ENCODE measurements at regions not wholly inside any gene's neighbourhood (a gene's known extent, or its start where the extent isn't known, plus 50 kb on each side); places are given as distances from the start of the nearest gene placed in this dataset.

- DNase-seq = no peak
Observed at GRCh38 chr2:59956981-59957380, 596.5 kb downstream of the BCL11A start.

- no peak for DNase-seq
Observed at GRCh38 chr2:59947917-59948541, 605.4 kb downstream of the BCL11A start.

- no peak for DNase-seq
Observed at GRCh38 chr2:59947209-59947608, 606.2 kb downstream of the BCL11A start.

- no peak for DNase-seq
Observed at GRCh38 chr2:59939236-59939635, 614.2 kb downstream of the BCL11A start.

DNA sequence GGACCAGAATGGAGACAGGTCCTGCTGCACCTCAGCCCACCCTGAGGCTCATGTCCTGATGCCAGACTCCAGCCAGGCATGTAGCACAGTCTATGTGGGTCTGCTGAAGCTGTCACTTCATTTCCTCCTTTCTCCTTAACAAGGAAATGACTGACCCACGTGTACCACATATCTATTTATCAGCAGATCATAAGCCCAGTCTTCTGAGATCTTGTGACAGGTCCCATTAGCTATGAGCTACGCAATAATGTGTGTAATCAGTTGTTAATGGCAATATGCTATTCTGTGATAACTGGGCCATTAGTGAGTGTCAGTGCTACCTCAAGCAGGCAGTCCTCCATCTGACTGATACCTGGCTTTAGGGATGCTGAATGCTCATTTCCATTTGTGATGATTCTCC is 615.3 kb downstream of the BCL11A start:
- no peak for DNase-seq

GRCh38 chr2:59936048-59936447 is 617.4 kb downstream of the BCL11A start:
- DNase-seq = no peak

DNA sequence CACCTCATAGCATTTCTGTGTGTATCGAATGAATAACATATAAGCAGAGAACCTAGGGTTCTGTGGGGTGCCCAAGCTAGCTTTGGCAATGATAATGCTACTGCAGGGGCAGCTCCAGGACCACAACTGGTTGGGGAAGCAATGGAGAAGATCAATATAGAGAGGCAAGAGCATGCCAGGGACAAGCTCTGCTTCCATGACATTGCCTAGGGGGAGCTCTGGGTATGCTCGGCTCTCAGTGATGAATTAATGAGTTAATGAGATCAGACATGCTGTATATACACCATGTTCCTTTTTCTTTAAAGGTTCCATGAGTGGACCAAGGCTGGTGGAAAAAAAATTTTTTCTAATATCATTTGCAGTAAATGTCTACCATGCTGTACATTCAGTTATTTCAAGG is 618.4 kb downstream of the BCL11A start:
- DNase-seq = peak; percentile 7

GRCh38 chr2:59933948-59934347 is 619.5 kb downstream of the BCL11A start:
- DNase-seq = no peak

GRCh38 chr2:59932341-59932740 is 621.1 kb downstream of the BCL11A start:
- peak; percentile 5 for DNase-seq

- DNase-seq = no peak
Observed at GRCh38 chr2:59930430-59930829, 623.0 kb downstream of the BCL11A start.

- DNase-seq = no peak
Observed at GRCh38 chr2:59926731-59927130, 626.7 kb downstream of the BCL11A start.

GRCh38 chr2:59925321-59925720 is 628.1 kb downstream of the BCL11A start:
- no peak for DNase-seq

DNA sequence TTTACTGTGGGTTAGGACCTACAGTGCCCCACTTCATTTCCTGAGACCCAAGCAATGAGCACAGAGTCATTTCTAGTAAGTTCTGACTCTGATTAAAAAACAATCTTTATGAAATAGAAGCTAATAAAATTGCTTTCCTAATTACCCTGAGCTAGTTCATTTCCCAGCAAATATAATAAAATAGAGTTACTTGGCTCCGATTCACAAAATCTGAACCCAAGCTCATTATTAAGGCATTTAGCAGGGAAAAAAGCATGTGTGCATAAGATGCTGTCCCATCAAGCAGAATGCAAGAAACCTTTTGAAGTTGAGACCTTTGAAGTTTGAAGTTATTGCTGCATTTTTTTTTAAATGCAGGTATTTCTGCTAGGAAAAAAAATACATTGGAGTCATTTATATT is 629.1 kb downstream of the BCL11A start:
- no peak for DNase-seq

DNA sequence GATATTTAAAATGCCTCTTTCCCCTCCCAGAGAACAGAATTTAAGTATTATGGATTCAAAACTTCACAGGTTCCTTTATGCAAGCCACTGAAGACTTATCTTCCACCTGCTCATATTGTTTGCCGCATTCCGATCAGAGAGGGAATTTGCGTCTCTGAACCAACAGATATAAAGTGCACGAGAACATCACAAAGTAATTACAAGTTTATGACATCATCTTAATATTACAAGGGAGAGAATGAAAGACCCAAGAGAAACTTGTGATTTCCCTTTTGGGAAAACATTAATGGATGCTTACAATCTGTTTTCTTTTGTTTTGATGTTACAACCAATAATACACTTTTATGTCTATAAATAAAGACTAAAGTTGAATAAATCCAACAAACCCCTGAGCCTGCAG is 631.0 kb downstream of the BCL11A start:
- DNase-seq = no peak

DNA sequence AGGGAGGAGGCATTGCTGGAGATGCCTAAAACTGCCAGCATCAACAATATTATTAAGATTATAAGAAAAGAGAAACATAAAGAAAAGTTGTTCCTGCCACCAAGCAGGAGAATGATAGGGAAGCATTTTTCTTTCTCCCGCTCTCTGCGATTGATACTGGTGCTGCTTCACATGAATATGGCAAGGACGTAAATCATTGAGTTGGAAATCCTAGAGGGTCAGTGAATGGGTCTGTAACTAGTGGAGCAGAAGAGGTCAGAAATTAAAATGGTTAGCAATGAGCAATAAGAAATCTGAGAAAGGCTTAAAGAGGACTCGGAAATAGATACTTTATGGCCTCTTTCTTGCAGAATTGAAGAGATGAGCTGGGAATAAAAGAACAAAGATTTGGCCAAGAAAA is 631.7 kb downstream of the BCL11A start:
- DNase-seq = no peak

- DNase-seq = no peak
Observed at GRCh38 chr2:59920961-59921360, 632.5 kb downstream of the BCL11A start.

GRCh38 chr2:59920307-59920706 is 633.1 kb downstream of the BCL11A start:
- no peak for DNase-seq

DNA sequence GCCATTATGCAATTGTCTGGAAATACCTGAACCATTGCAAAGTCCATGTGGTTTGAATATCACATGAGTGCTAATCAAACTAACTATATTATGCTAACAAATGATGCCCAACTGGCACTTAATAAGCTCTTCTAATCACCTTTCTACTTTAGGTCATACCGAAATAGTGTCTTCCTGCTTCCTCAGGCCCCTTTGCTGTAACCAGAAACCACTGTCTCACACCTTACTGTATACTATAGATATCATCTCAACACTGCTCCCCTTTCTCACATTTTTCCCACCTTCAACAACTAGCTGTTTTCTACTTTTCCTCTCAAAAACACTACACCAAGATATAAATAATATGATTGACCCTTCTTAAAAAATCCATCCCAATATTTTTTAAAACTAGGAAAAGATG is 633.9 kb downstream of the BCL11A start:
- DNase-seq = no peak

- DNase-seq = no peak
Observed at GRCh38 chr2:59912042-59912441, 641.4 kb downstream of the BCL11A start.

DNA sequence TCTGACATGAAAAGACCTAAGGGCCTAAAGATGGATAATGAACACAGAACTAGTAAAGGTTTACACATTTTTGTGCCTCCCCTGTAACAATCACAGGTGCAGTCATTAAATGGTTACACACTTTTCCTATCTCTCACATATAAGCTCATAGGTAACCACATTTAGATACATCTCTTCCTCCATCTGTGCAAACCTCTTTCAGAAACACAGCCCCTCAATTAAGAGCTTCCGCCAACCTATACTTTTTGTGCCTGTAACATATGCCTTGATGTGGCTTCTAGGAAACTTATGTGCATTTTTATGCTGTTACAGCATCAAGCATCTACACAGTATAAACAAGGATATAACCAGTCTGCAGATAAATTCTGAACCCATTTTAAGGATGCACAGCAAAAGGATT is 643.3 kb downstream of the BCL11A start:
- DNase-seq = no peak

- no peak for DNase-seq
Observed at GRCh38 chr2:59909147-59909546, 644.3 kb downstream of the BCL11A start.

GRCh38 chr2:59905731-59906130 is 647.7 kb downstream of the BCL11A start:
- DNase-seq = no peak

GRCh38 chr2:59903994-59904544 is 649.4 kb downstream of the BCL11A start:
- DNase-seq = no peak

- DNase-seq = peak; percentile 26
Observed at GRCh38 chr2:59900728-59901452, 652.6 kb downstream of the BCL11A start.

- DNase-seq = no peak
Observed at GRCh38 chr2:59899692-59900091, 653.8 kb downstream of the BCL11A start.

All from NCI-H510A treated with DMSO at 0.1 percent for 48 hours (cell line).